GM21526 (cell line): ENCODE measurements at regions not wholly inside any gene's neighbourhood (a gene's known extent, or its start where the extent isn't known, plus 50 kb on each side); places are given as distances from the start of the nearest gene placed in this dataset.
"Not testable (repeated sequence)": the region's sequence is repeated elsewhere in the genome, so short reads cannot be mapped to it uniquely, and the experiment has no call there.

Experiments used
- ATAC-seq: cut with Tn5 transposase; IDR thresholded peaks from one replicate; pipeline ENCODE4 v1.9.1; 2021; ENCODE audit warnings: moderate library complexity; ENCODE audit not compliant: unreplicated experiment, low FRiP score

- ATAC-seq: no peak
These were observed 67.2 kb upstream of the ZNF527 start for GRCh38 chr19:37303591-37304171.

- no peak for ATAC-seq
These were observed 66.6 kb upstream of the ZNF527 start for GRCh38 chr19:37304190-37304883.

DNA sequence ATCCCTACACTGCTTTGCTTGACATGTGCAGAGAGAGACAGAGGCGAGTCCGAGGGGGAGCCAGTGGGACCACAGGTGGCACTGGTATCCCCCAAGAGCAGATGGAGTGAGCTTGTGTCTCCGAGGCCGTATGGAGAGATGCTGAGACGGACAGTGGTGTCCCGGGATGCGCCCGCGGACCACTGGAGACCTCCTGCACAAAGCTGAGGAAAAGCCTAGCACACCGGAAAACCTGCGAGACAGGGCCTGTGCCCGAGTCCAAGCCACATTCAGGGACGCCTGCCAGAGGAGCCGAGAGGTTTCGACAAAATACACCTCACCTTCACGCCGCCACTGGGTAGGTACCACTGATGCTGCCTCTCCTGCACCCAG, 66.0 kb upstream of the ZNF527 start:
- ATAC-seq: no peak

GRCh38 chr19:37306383-37306963, 64.4 kb upstream of the ZNF527 start:
- no peak for ATAC-seq

DNA sequence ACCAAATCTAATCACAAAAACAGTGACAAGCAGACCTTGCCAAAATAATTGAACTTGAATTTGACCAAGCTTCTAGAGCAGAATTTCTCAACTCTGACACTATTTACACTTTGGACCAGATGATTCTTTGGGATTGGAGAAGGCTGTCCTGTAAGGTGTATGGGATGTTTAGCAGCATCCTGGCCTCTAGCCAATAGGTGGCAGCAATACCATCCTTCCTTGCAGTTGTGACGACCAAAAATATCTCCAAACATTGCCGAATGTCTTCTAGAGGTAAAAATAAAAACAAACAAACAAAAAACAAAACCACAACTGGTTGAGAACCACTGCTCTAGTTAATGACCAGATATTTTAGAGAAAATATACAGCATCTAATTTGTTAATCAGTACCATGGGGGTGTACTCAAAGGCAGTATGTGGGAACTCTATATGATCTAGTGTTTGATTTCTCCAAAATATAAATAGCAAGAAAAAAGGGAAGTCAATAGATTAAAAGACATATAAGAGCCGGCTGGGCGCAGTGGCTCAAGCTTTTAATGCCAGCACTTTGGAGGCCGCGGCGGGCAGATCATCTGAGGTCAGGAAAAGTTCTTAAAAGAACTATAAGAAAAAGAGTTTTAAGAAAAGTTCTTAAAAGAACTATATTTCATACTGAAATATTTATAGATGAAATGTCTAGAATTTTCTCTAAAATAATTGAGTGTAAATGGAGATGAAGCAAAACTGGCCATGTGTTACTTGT, 60.9 kb upstream of the ZNF527 start:
- ATAC-seq: no peak

- ATAC-seq: not testable (repeated sequence)
These were observed 58.2 kb upstream of the ZNF527 start for GRCh38 chr19:37312531-37313334.

- ATAC-seq: no peak
These were observed 57.6 kb upstream of the ZNF527 start for GRCh38 chr19:37313335-37313627.

- peak; percentile 97 for ATAC-seq
These were observed 53.3 kb upstream of the ZNF527 start for GRCh38 chr19:37317403-37318209.

GRCh38 chr19:37320988-37321387, 49.9 kb upstream of the ZNF527 start:
- ATAC-seq: not testable (repeated sequence)
